GM19452 (cell line): ENCODE measurements at regions not wholly inside any gene's neighbourhood (a gene's known extent, or its start where the extent isn't known, plus 50 kb on each side); places are given as distances from the start of the nearest gene placed in this dataset.

ENCODE experiments used
- ATAC-seq: cut with Tn5 transposase; IDR thresholded peaks from one replicate; pipeline ENCODE4 v1.9.1; 2021; ENCODE audit not compliant: unreplicated experiment

DNA sequence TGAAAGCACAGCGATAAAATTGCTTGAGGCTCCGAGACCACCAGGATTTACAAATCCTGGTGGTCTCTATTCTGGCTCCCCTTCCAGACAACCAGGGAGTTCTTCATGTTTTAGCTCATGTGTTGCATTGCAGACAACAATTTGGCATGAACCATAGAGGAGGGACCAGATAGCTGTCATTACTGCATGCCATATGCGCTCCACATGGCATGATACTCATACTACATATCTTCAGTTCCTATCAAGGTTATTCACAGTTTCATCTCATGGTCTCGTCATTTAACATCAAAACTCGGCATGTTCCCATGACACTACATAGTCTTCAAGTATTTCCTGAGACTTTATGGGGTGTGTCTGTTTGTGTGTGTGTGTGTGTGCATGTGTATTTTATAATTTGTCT is 220.3 kb downstream of the OR13H1 start:
- no peak for ATAC-seq

DNA sequence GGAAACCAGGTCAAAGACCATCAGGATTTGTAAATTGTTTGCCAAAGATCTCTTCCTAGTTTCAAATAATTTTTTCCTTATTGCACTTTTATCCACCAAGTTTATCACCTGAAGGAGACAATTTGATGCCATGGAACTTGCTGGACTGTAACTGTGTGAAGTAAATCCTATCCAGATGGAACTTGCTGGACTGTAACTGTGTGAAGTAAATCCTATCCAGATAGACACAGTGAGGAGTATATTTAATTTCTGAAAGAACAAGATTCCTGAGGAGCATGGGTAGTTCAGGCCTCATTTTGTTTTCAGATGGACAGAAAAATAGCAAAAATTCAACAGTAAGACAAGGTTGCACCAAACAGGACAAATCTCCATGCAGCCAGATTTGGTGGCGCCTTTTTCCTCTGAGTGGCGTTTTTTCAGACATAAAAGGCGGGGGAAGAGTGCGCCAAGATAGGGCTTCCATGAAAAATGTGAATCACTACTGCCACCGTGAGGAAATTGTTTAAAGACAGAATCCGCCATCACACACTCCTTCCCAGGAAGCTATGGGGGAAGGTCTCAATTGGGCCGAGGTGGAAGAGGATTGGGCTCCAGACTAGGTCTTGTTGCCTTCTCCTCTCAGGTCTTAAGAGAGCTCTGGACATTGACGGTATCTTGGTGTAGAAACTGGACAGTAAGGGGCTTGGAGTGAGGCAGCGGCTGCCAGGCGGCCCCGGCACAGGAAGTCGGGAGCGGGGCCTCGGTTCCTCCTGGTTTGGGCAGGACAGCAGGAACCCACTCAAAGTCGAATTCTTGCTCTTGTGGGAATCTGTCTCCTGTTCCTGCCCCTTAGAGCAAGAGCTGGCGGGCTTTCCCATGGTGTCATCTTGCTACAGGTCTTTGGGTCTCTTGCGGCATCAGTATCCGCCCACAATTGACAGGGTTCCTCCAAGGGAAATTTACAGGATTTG is 234.7 kb downstream of the OR13H1 start:
- ATAC-seq, result no peak

DNA sequence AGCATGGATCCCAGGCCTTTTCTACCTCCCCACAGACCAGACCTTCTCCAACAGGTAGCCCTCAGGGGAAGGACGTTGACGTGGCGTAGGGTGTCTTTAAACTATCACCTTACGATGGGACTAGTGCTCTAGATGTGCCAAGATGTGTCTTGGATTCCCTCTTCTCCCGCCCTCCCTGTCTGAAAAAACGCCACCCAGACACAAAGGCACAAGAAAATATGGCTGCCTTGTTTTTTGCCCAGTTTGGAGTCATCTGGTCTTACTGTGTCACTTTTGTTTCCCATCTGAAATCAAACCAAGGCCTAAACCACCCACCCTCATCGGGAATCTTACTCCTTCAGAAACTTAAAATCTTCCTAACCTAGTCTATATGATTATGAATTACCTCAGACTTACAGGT is 235.4 kb downstream of the OR13H1 start:
- ATAC-seq, result no peak

DNA sequence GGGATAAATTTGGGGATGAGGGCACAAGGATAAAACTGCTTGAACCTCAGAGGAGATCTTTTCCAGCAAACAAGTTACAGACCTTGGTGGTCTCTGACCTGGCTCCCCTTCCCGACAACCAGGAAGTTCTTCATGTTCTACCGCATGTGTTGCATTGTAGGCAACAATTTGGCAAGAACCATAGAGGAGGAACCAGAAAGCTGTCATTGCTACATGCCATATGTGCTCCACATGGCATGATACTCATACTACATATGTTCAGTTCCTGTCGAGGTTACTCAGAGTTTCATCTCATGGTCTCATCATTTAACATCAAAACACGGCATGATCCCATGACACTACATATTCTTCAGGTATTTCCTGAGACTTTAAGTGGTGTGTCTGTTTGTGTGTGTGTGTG is 235.9 kb downstream of the OR13H1 start:
- no peak for ATAC-seq

DNA sequence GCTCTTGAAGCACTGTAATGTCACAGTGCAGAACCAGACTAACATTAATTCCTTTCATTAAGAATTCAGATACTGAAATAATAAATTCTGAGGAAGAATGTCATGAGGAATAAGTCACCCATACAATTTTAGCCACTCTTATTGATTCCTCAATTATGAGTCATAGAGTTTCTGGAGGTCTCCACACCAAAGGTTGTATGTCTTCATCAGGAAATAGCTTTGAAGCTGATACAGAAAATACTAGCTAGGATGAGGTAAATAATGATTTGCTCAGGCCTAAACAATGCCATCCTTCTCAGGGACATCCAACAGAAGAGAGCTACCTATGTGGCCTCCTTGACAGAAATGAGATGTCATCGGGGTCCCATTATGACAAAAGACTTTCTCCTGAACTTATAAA is 238.8 kb downstream of the OR13H1 start:
- ATAC-seq, result no peak

DNA sequence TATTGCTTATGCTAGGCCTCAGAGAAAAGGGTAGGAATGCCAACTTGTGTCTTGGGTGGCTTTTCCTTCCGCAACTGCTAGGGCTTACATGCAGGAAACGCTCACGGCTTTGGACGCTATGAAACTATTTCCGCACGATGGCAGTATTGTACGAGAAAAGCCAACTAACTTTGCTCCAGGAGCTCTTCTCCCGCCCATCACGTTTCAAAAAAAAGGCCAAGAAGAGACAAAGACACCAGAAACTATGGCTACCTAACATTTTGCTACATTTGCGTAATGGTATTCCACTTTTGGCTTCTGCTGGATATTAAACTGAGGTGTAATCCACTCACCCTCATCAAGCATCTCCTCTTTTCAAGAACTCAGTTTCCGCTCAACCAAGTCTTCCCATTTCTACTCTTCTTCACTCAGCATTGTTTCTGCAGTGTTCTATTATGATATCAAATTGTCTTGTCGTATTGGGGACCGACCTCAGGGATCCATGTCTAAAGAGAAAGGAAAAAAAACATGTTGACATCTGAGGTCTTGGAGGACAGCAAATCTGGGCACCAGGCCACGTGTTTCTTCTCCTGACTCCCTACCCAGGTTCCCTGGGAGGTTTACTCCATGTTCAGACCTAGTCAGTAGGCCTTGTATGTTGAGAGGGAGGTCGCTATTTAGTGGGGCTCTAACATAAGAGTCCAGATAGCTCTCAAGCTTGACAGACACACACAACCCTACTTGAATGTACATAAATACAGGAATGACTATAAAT is 239.4 kb upstream of the STK26 start:
- no peak for ATAC-seq

DNA sequence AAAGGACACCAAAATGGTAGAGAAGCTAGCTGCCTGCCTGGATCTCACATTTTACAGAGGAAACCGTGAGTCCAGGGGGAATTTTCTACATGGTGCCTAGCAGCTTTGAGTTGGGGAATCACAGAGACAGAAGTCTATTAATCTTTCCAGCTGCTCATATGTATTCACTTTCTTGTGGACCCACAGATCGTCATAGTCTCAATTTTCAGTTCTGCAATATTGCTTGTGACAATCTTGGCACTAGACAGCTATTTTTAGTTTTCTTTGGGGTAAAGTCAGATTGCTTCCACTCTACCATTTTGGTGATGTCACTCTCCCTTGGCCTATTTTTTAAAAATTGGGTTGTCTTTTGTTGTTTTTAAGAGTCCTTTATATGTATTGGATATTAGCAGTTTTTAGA is 233.4 kb upstream of the STK26 start:
- ATAC-seq, result peak; percentile 53

DNA sequence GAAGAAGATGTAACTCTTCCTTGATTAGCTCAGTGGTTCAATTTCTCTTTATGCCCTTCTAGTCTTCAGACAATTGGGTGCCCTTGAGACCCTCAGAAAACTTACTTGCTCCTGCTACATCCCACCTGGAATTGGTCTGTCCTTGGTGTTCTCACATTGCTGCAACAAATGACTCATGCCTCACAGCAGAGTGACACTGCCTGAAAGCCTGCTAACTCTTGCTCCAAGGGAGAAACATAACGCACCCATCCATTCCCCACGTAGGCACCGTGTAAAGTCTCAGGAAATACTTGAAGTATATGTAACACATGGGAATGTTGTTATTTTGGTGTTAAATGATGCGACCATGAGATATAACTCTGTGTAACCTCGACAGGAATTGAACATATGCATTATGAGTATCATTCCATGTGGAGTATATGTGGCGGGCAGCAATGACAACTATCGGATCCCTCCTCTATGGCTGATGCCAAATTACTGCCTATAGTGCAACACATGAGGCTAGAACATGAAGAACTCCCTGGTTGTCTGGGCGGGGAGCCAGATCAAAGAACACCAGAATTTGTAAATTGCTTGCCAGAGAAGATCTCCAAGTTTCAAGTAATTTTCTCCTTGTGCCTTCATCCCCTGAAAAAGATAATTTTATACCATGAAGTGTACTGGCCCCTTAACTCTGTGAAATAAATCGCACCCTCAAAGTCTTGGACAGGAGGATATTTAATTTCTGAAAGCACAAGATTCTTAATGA is 231.3 kb upstream of the STK26 start:
- no peak for ATAC-seq

DNA sequence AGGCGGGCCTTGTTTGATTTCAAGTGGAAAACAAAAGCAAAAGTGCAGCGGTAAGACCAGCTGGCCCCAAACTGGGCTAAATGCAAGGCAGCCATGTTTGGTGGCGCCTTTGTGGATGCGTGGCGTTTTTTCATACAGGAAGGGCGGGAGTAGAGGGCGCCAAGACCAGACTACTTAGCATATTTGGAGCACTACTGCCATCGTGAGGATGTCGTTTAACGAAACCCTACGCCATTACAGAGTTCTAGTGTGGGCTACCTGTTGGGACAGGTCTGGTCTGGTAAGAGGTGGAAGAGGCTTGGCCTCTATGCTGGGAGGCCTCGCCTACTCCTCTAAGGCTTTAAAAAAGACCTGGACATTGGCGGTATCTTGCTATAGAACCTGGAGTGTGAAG is 230.7 kb upstream of the STK26 start:
- no peak for ATAC-seq

DNA sequence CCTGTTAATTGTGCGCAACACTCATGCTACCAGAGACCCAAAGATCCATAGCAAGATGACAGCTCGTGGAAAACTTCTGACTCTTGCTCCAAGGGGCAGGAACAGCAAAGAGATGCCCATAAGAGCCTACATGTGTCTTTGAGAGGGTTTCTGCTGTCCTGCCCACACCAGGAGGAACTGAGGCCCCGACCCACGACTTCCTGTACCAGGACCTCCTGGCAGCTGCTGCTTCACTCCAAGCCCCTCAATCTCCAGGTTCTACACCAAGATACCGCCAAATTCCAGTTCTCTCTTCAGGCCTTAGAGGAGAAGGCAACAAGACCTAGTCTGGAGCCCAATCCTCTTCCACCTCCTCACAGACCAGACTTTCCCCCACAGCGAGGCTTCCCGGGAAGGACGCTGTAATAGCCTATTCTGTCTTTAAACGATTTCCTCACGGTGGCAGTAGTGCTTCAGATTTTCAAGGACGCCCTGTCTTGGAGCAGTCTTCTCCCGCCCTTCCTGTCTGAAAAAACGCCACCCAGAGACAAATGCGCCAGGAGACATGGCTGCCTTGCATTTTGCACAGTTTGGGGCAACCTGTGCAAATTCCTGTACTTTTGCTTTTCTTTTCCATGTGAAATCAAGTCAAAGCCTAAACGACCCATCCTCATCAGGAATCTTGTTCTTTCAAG is 230.2 kb upstream of the STK26 start:
- ATAC-seq, result no peak

DNA sequence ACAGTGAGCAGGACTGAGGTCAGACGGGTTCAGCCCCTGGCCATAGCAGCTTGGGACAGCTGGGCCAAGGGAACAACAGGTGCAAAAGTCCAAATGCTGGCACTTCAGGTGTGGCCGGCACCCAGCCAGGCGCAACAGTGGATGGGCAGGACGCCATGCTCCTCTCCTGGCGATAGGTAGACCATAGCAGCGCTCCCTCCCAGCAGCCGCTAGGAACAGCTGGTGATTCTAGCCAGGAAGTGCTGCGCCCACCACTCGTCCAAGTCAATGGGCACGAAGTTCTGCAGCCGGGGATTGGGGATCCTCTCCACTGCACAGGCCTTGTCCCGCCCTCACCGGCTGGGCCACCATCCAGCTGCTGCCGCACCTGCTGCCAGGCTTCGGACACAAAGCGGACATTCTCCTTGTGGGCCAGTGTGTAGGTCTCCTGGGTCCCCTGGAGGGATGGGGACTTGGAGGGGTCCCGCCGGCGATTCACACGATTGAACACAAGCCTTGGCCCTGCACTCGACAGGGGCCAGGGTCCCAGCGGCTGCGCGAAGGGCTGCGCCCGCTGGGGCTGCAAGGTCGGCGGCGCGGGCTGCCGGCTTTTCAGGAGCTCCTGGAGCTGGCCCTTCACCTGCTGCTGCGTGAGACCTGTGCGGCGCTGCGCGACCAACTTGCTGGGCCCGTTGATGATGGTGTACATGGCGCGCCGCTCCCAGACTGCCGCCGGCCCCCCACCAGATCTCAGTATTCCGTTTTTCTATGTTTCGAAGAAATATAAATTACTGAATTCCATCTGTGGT is 227.5 kb upstream of the STK26 start:
- ATAC-seq, result no peak

DNA sequence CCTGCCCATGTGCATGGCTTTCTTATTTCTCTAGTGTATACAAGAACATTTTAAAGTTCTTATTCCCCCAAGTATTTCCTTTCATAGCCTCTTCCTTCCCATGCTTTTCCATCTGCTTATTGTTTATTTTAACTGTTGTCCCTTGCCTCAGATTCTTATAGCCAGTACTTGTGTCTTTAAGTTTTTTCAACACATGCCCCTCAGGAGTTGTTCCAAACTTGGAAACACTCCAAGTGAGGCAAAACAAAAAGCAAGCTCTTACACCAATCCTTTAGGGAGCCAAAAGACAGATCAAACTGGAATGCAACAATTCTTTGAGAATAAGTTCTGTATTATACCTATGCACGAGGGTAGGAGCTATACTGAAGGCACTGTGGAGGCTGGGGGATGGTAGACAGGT is 222.0 kb upstream of the STK26 start:
- ATAC-seq, result no peak

DNA sequence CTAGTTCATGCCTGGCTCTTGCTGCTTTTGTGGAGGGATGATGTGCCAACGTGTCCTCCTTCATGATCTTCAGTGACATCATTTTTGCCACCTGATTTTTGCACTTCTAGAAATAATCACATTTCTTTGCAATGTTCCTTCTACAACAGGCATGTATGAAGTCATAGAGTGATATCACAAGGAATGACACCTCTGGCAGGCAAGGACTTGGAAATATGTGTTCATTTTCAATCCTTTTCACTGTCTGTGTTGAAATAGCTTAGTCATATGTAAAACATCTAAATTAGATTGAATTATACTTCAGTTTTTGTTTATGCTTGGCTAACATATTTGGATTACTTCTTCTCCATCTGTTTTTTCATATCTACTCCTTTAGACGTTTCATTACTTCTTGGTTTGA is 221.2 kb upstream of the STK26 start:
- ATAC-seq, result no peak

DNA sequence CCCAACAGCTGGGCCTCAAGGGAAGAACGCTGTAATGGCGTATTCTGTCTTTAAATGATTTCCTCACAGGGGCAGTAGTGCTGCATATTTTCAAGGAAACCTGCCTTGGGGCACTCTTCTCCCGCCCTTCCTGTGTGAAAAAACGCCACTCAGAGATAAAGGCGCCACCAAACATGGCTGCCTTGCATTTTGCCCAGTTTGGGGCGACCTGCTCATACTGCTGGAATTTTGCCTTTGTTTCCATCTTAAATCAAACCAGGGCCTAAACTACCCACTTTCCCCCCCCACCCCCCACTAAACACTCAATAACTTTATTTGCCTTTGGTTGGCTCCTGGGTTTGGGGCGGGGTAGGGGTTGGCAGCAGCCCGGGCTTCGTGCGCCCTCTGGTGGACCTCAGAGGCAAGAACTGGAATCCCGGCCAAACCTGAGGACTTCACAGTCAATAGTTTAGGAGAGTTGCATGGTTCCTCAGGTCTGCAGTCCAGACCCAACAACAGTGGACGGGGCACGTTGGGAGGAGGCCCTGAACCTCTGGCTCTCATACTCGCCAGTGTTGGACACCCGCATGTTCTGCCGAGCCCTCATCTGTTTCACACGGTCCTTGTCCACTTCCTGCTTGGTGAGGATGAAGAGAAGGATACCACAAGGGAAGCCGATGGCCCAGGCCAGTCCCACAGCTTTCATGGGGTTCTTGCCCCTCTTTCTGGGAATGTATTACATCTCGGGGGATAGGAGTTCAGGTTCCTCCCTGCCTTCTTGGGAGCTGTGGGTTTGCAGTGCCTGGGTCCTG is 220.1 kb upstream of the STK26 start:
- no peak for ATAC-seq

DNA sequence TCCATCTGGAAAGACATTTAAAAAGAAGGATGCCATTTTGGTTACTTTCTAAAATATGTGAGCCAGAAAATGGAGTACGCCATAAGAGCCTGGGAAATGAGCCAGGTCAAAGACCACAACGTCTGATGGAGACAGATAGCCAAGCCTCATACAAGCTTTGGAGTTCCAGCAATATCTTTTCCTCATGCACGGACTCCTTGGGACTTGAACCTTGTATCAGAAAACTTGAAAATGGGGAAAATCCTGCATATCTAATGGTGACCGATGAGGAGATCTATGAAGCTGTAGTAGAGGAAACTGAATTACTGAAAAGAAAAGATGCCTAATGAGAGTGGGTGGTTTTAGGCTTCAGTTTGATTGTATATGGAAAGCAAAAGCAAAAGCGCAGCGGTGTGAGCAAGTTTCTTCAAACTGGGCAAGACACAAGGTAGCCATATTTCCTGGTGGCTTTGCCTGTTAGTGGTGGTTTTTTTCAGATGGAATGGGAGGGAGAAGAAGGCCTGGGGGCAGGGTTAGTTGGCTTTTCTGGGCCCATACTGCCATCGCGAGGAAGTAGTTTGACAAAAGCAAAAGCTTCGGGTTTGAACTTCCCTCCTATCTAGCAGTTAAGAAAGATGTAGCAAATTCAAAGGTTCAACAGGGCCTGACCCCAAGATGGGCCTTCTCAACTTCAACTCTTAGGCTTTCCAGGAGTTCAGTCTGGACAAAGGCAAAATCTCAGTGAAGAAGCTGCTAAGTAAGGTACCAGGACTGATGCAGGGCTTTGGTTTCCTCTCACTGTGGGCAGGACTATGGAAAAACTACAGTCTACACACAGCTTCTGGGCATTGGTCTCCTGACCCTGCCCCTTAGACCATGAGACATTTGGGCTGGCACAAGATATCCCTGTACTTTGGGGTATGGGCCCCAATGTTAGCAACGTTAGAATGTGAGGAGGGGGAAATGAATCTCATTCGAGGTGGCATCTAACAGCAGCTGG is 210.0 kb upstream of the STK26 start:
- ATAC-seq, result peak; percentile 89

DNA sequence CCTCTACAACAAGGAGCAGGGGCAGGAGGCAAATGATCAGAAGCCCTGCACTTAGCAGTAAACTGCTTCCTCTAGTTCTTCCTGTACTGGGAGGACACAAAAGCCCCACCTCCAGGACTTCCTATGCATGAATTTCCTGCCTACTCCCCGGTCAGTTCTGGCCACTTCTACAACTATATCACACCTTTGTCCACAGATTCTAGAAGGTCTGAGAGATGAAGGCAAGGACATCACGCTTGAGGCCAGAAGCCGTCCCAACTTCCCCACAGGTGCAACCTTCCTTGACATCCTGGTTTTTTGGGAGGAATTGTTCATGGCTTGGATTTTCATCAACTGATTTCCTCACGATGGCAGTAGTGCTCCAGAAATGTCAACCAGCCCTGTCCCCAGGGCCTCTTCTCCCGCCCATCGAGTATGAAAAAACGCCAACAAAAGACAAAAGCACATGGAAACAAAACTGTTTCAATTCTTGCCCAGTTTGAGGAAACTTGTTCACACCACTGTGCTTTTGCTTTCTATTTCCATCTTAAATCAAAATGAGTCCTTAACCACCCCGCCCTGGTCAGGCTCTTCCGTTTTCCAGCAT is 206.5 kb upstream of the STK26 start:
- ATAC-seq, result peak; percentile 50

DNA sequence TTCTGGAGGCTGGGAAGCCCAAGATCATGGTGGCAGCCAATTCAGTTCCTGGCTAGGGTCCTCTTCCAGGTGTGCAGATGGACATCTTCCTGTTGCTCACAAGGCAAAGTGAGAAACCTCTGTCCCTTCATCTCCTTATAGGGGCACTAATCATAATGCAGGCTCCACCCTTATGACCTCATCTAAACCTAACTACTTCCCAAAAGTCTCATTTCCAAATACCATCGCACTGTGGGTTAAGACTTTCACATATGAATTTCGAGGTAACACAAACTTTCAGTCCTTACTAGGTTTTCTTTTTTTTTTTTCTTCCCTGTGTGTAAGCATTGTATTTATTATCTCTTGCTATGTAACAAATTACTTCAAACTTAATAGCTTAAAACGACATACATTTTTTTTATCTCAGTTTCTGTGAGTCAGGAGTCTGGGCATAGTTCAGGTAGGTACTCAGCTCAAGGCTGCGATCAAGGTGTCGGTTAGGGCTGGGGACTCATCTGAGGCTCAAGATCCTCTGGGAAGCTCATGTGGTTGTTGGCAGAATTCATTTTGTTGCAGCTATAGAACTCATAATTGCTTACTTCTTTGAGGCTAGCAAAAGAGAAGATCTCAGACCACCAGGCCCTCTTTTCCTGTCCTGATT is 204.7 kb upstream of the STK26 start:
- no peak for ATAC-seq
